H9 (cell line): ENCODE measurements at regions not wholly inside any gene's neighbourhood (a gene's known extent, or its start where the extent isn't known, plus 50 kb on each side); places are given as distances from the start of the nearest gene placed in this dataset.
"Not testable (repeated sequence)": the region's sequence is repeated elsewhere in the genome, so short reads cannot be mapped to it uniquely, and the experiment has no call there.

ENCODE experiments used
- DNase-seq: peaks from one replicate; pipeline ENCODE4 v3.0.0-alpha.2; 2017
- H2AFZ ChIP-seq: one replicate; pipeline ENCODE4 v1.6.1; 2013; ENCODE audit warnings: mild to moderate bottlenecking, low read length, control low read depth, moderate library complexity
- H2AK5ac ChIP-seq: 2 replicates; pipeline ENCODE4 v1.6.1; 2013; ENCODE audit warnings: low read length, control low read depth, mixed read lengths; ENCODE audit not compliant: insufficient read length
- H2BK120ac ChIP-seq: one replicate; pipeline ENCODE4 v1.6.1; 2013; ENCODE audit warnings: low read depth, mild to moderate bottlenecking, low read length, control low read depth, inconsistent platforms; ENCODE audit not compliant: poor library complexity, severe bottlenecking
- H2BK12ac ChIP-seq: 2 replicates; pipeline ENCODE4 v1.6.1; 2013; ENCODE audit warnings: low read length, control low read depth, mixed read lengths, low read depth; ENCODE audit not compliant: insufficient read length
- H2BK15ac ChIP-seq: 2 replicates; pipeline ENCODE4 v1.6.1; 2013; ENCODE audit warnings: low read depth, low read length, control low read depth
- H2BK20ac ChIP-seq: one replicate; pipeline ENCODE4 v1.6.1; 2013; ENCODE audit warnings: low read depth, mild to moderate bottlenecking, low read length, control low read depth, inconsistent platforms; ENCODE audit not compliant: poor library complexity, severe bottlenecking
- H2BK5ac ChIP-seq: 2 replicates; pipeline ENCODE4 v1.6.1; 2013; ENCODE audit warnings: low read length, control low read depth, mixed read lengths; ENCODE audit not compliant: insufficient read length
- H3K14ac ChIP-seq: 2 replicates; pipeline ENCODE4 v1.6.1; 2013; ENCODE audit warnings: low read length, control low read depth; ENCODE audit not compliant: insufficient read depth
- H3K18ac ChIP-seq: 2 replicates; pipeline ENCODE4 v1.6.1; 2013; ENCODE audit warnings: low read depth, mild to moderate bottlenecking, mixed read lengths, low read length, control low read depth; ENCODE audit not compliant: insufficient read length
- H3K23ac ChIP-seq: 2 replicates; pipeline ENCODE4 v1.6.1; 2013; ENCODE audit warnings: low read length, control low read depth, mixed read lengths, low read depth; ENCODE audit not compliant: insufficient read length
- H3K23me2 ChIP-seq: 2 replicates; pipeline ENCODE4 v1.6.1; 2013; ENCODE audit warnings: low read depth, mild to moderate bottlenecking, mixed read lengths, low read length, control low read depth; ENCODE audit not compliant: insufficient read length, poor library complexity, severe bottlenecking
- H3K27ac ChIP-seq: 2 replicates; pipeline ENCODE4 v1.5.1; 2013; ENCODE audit warnings: low read length, control low read depth, mixed read lengths, low read depth; ENCODE audit not compliant: insufficient read length
- H3K27me3 ChIP-seq: 2 replicates; pipeline ENCODE4 v1.6.1; 2013; ENCODE audit warnings: low read length, control low read depth, inconsistent platforms; ENCODE audit not compliant: insufficient read depth
- H3K4ac ChIP-seq: 2 replicates; pipeline ENCODE4 v1.6.1; 2013; ENCODE audit warnings: low read depth, mild to moderate bottlenecking, control low read depth, inconsistent platforms, low read length, moderate library complexity
- H3K4me1 ChIP-seq: 2 replicates; pipeline ENCODE4 v1.6.1; 2013; ENCODE audit warnings: low read length, control low read depth, inconsistent platforms; ENCODE audit not compliant: insufficient read depth
- H3K4me2 ChIP-seq: 2 replicates; pipeline ENCODE4 v1.6.1; 2013; ENCODE audit warnings: low read length, control low read depth, mixed read lengths; ENCODE audit not compliant: insufficient read length, insufficient read depth
- H3K56ac ChIP-seq: 2 replicates; pipeline ENCODE4 v1.6.1; 2013; ENCODE audit warnings: low read depth, mild to moderate bottlenecking, mixed read lengths, low read length, control low read depth; ENCODE audit not compliant: insufficient read length
- H3K79me1 ChIP-seq: 2 replicates; pipeline ENCODE4 v1.6.1; 2013; ENCODE audit warnings: low read depth, mild to moderate bottlenecking, moderate library complexity, low read length, control low read depth, inconsistent platforms; ENCODE audit not compliant: insufficient read depth, poor library complexity, severe bottlenecking
- H3K79me2 ChIP-seq: 2 replicates; pipeline ENCODE4 v1.6.1; 2013; ENCODE audit warnings: low read length, control low read depth, inconsistent platforms; ENCODE audit not compliant: insufficient read depth
- H3K9ac ChIP-seq: 2 replicates; pipeline ENCODE4 v1.6.1; 2013; ENCODE audit warnings: low read length, control low read depth, mixed read lengths; ENCODE audit not compliant: insufficient read length; ENCODE audit errors: extremely low read depth
- H3K9me3 ChIP-seq: one replicate; pipeline ENCODE4 v1.6.1; 2013; ENCODE audit warnings: low read depth, low read length, inconsistent platforms; ENCODE audit not compliant: control insufficient read depth
- H3T11ph ChIP-seq: one replicate; pipeline ENCODE4 v1.6.1; 2013; ENCODE audit warnings: mild to moderate bottlenecking, low read length, control low read depth, inconsistent platforms
- H4K20me1 ChIP-seq: one replicate; pipeline ENCODE4 v1.6.1; 2013; ENCODE audit not compliant: control insufficient read depth, insufficient read length, insufficient read depth
- H4K5ac ChIP-seq: 2 replicates; pipeline ENCODE4 v1.6.1; 2013; ENCODE audit warnings: low read depth, mild to moderate bottlenecking, mixed read lengths, low read length, control low read depth; ENCODE audit not compliant: insufficient read length
- H4K8ac ChIP-seq: replicated peaks from 2 replicates; pipeline ENCODE4 v1.6.1; 2013; ENCODE audit warnings: low read length, control low read depth, mixed read lengths, low read depth; ENCODE audit not compliant: insufficient read length
- H4K91ac ChIP-seq: 2 replicates; pipeline ENCODE4 v1.6.1; 2013; ENCODE audit warnings: low read depth, mild to moderate bottlenecking, moderate library complexity, mixed read lengths, low read length, control low read depth; ENCODE audit not compliant: insufficient read length
- H3K27ac Mint-ChIP-seq, 3 experiments: 2 replicates in 2 of 3; 3 replicates in 1 of 3; pipeline ENCODE4 v1.8.0; 2020 to 2021; ENCODE audit warnings: mixed read lengths in 3 of 3, mild to moderate bottlenecking in 1 of 3, moderate library complexity in 1 of 3
- H3K27me3 Mint-ChIP-seq: 2 replicates; pipeline ENCODE4 v1.8.0; 2021; ENCODE audit warnings: low read depth, mild to moderate bottlenecking, moderate library complexity, mixed read lengths
- H3K36me3 Mint-ChIP-seq, 3 experiments: 2 replicates in 2 of 3; 3 replicates in 1 of 3; pipeline ENCODE4 v1.8.0; 2020 to 2021; ENCODE audit warnings: low read depth in 3 of 3, mixed read lengths in 3 of 3; ENCODE audit not compliant: insufficient read depth in 1 of 3
- H3K4me1 Mint-ChIP-seq, 2 experiments: 2 replicates each; pipeline ENCODE4 v1.8.0; 2020; ENCODE audit warnings: mixed read lengths in 2 of 2
- H3K4me3 Mint-ChIP-seq, 2 experiments: 2 replicates in 1 of 2; 3 replicates in 1 of 2; pipeline ENCODE4 v1.8.0; 2020 to 2021; ENCODE audit warnings: mild to moderate bottlenecking in 2 of 2, mixed read lengths in 2 of 2, moderate library complexity in 1 of 2
- H3K9me3 Mint-ChIP-seq, 2 experiments: 2 replicates in 1 of 2; 3 replicates in 1 of 2; pipeline ENCODE4 v1.8.0; 2020; ENCODE audit warnings: mild to moderate bottlenecking in 2 of 2, mixed read lengths in 2 of 2, moderate library complexity in 1 of 2
- WGBS: extraction: QIAGEN DNeasy Blood & Tissue Kit; methylation state at CpG from one replicate; pipeline ENCODE4 v1.1.7; 2013; ENCODE audit warnings: missing lambda C conversion rate, low lambda C conversion rate, mixed read lengths; ENCODE audit not compliant: insufficient read length; ENCODE audit errors: extremely low coverage; 5-methylcytosine and 5-hydroxymethylcytosine counted together

GRCh38 chr16:10275214-10275996, 93.2 kb upstream of the GRIN2A start:
- H3K4me3 Mint-ChIP-seq, H2BK15ac ChIP-seq, H3K9me3 ChIP-seq, H3K27ac ChIP-seq, H4K8ac ChIP-seq, H4K5ac ChIP-seq, H3K79me1 ChIP-seq, H3K4me1 Mint-ChIP-seq, H3K4me2 ChIP-seq, H3K23me2 ChIP-seq, DNase-seq, H3K56ac ChIP-seq, H2AFZ ChIP-seq, H4K20me1 ChIP-seq, H2BK20ac ChIP-seq, H4K91ac ChIP-seq, H3K9ac ChIP-seq, H3K27ac Mint-ChIP-seq, H3K18ac ChIP-seq, H2AK5ac ChIP-seq, H2BK5ac ChIP-seq, H3T11ph ChIP-seq, H3K27me3 Mint-ChIP-seq, H3K4me1 ChIP-seq, H3K23ac ChIP-seq, H3K79me2 ChIP-seq, H3K27me3 ChIP-seq, H3K14ac ChIP-seq, H3K4ac ChIP-seq, H2BK120ac ChIP-seq, H2BK12ac ChIP-seq: not testable (repeated sequence)
- H3K9me3 Mint-ChIP-seq: peaks cover 33 to 35% of the 10 kb centered on the region in 2 experiments
- H3K36me3 Mint-ChIP-seq: peaks cover 10 to 17% (median 12%) of the 10 kb centered on the region in 3 experiments
- no CpG with 5 or more reads among the region's 13 CpGs for WGBS
